SK-N-MC (cell line): ENCODE measurements at regions not wholly inside any gene's neighbourhood (a gene's known extent, or its start where the extent isn't known, plus 50 kb on each side); places are given as distances from the start of the nearest gene placed in this dataset.

Experiments
- DNase-seq: peaks from one replicate; pipeline ENCODE4 v3.0.0-alpha.2; 2011; ENCODE audit warnings: low read depth, low spot score
- H3K27ac ChIP-seq: fragments of 200-600 bp; sonication (generic); 2 replicates; pipeline ENCODE4 v1.5.1; 2016; ENCODE audit warnings: mixed run types
- H3K36me3 ChIP-seq: fragments of 200-600 bp; sonication (generic); 2 replicates; pipeline ENCODE4 v1.6.1; 2017; ENCODE audit warnings: antibody characterized with exemption, low read length, mixed read lengths; ENCODE audit not compliant: insufficient read depth
- H3K4me3 ChIP-seq: fragments of 200-600 bp; sonication (generic); 2 replicates; pipeline ENCODE4 v1.5.1; 2016
- H3K9ac ChIP-seq: fragments of 200-600 bp; sonication (generic); 2 replicates; pipeline ENCODE4 v1.8.0; 2017; ENCODE audit warnings: mixed run types, mixed read lengths; ENCODE audit not compliant: insufficient read length
- H3K9me3 ChIP-seq: fragments of 200-600 bp; sonication (generic); 2 replicates; pipeline ENCODE4 v1.6.1; 2017; ENCODE audit warnings: low read depth, mild to moderate bottlenecking, antibody characterized with exemption, low read length, moderate library complexity, mixed read lengths
- EZH2 ChIP-seq: fragments of 200-600 bp; sonication (generic); IDR thresholded peaks from one replicate; pipeline ENCODE4 v1.6.1; 2017; ENCODE audit warnings: antibody characterized with exemption
- FOXP2 ChIP-seq: optimal IDR thresholded peaks from 2 replicates; pipeline ENCODE3; 2011; ENCODE audit warnings: mild to moderate bottlenecking, moderate library complexity; ENCODE audit not compliant: insufficient read depth; ENCODE audit errors: extremely low read length, control extremely low read depth
- POLR2AphosphoS5 ChIP-seq: IDR thresholded peaks from 2 replicates; pipeline ENCODE4 v1.6.1; 2012; ENCODE audit warnings: mild to moderate bottlenecking, low read depth, low read length, borderline replicate concordance

GRCh38 chr15:96514607-96515285 is 184.2 kb downstream of the NR2F2 start:
- Histone ChIP-seq H3K9me3 (no peaks in the 10 kb centered on the region), H3K27ac (no peak overlapping the region), H3K4me3 (no peak overlapping the region), H3K36me3 (no peaks in the 10 kb centered on the region), H3K9ac (no peak overlapping the region)
- no peak for TF ChIP-seq POLR2AphosphoS5
- no peak for TF ChIP-seq FOXP2
- TF ChIP-seq EZH2 = no peak
- no peak for DNase-seq

- no peak overlapping the region for H3K4me3 ChIP-seq
- TF ChIP-seq EZH2 (no peak), POLR2AphosphoS5 (no peak), FOXP2 (no peak)
- no peak overlapping the region for H3K27ac ChIP-seq
- H3K36me3 ChIP-seq = no peaks in the 10 kb centered on the region
- no peak overlapping the region for H3K9ac ChIP-seq
- no peaks in the 10 kb centered on the region for H3K9me3 ChIP-seq
- no peak for DNase-seq
Observed at GRCh38 chr15:96515371-96515770, 184.9 kb downstream of the NR2F2 start.

- DNase-seq = no peak
- peaks cover 11% of the 10 kb centered on the region; the same call in 1 of the 2 replicates for H3K9me3 ChIP-seq
- H3K9ac ChIP-seq = no peak overlapping the region
- H3K4me3 ChIP-seq = no peak overlapping the region
- no peaks in the 10 kb centered on the region for H3K36me3 ChIP-seq
- H3K27ac ChIP-seq = no peak overlapping the region
- TF ChIP-seq POLR2AphosphoS5 (no peak), FOXP2 (no peak), EZH2 (no peak)
Observed at GRCh38 chr15:96521386-96521785, 190.9 kb downstream of the NR2F2 start.

GRCh38 chr15:96524676-96525417 is 194.3 kb downstream of the NR2F2 start:
- no peaks in the 10 kb centered on the region for H3K36me3 ChIP-seq
- no peak overlapping the region for H3K4me3 ChIP-seq
- no peak for DNase-seq
- peaks cover 11% of the 10 kb centered on the region; the same call in 1 of the 2 replicates for H3K9me3 ChIP-seq
- no peak overlapping the region for H3K27ac ChIP-seq
- no peak for TF ChIP-seq POLR2AphosphoS5
- no peak for TF ChIP-seq FOXP2
- TF ChIP-seq EZH2 = no peak
- no peak overlapping the region for H3K9ac ChIP-seq

GRCh38 chr15:96535148-96535547 is 204.6 kb downstream of the NR2F2 start:
- no peak for DNase-seq
- Histone ChIP-seq H3K27ac (no peak overlapping the region), H3K9me3 (no peaks in the 10 kb centered on the region), H3K36me3 (no peaks in the 10 kb centered on the region), H3K4me3 (no peak overlapping the region), H3K9ac (no peak overlapping the region)
- TF ChIP-seq FOXP2 (no peak), EZH2 (no peak)

GRCh38 chr15:96538491-96538890 is 208.0 kb downstream of the NR2F2 start:
- no peaks in the 10 kb centered on the region for H3K9me3 ChIP-seq
- no peak overlapping the region for H3K4me3 ChIP-seq
- H3K36me3 ChIP-seq = no peaks in the 10 kb centered on the region
- no peak for DNase-seq
- H3K27ac ChIP-seq = no peak overlapping the region
- TF ChIP-seq EZH2 (no peak), FOXP2 (no peak), POLR2AphosphoS5 (no peak)
- no peak overlapping the region for H3K9ac ChIP-seq

GRCh38 chr15:96540283-96540682 is 209.8 kb downstream of the NR2F2 start:
- Histone ChIP-seq H3K36me3 (no peaks in the 10 kb centered on the region), H3K9me3 (no peaks in the 10 kb centered on the region), H3K4me3 (no peak overlapping the region), H3K27ac (no peak overlapping the region), H3K9ac (no peak overlapping the region)
- TF ChIP-seq EZH2 (no peak), FOXP2 (no peak), POLR2AphosphoS5 (no peak)
- DNase-seq = no peak

- H3K9me3 ChIP-seq = no peaks in the 10 kb centered on the region
- H3K9ac ChIP-seq = no peak overlapping the region
- H3K27ac ChIP-seq = no peak overlapping the region
- H3K4me3 ChIP-seq = no peak overlapping the region
- no peak for DNase-seq
- no peak for TF ChIP-seq FOXP2
- no peak for TF ChIP-seq EZH2
- no peak for TF ChIP-seq POLR2AphosphoS5
- no peaks in the 10 kb centered on the region for H3K36me3 ChIP-seq
Observed at GRCh38 chr15:96542130-96542770, 211.8 kb downstream of the NR2F2 start.
